ENCODE measurements at regions not wholly inside any gene's neighbourhood (a gene's known extent, or its start where the extent isn't known, plus 50 kb on each side); places are given as distances from the start of the nearest gene placed in this dataset.

DNA sequence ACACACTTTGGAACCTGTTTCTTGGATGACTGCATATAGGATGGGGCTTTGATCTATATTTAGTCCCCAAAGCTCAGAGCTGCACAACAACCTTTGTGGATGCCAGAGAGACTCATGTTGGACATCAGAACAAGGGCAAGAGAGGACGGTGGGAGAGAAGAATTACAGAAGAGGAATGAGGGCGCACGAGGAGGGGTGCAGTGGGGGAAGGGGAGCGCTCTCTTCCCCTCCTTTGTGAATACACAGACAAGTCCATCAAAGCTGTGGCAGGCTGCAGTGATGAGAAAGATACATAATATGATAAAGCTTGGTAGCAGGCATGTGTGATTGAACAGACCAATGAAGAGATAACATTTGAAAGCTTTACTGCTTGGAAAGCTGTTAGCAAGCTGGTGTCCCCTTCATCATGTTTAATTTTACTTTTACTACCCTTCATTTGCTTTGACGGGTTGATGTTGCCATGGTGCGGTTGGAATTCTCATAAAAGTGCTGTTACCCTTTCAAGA, 857.8 kb downstream of the KCNMA1 start:
- DNase-seq (ENCODE audit: low spot score): no peak
- Mint-ChIP-seq H3K4me3 (ENCODE audit: unreplicated experiment) (no peak overlapping the region), H3K27me3 (ENCODE audit: low read depth) (no peaks in the 10 kb centered on the region), H3K9me3 (ENCODE audit: low read depth) (peaks cover 8% of the 10 kb centered on the region), H3K27ac (ENCODE audit: unreplicated experiment) (no peak overlapping the region), H3K4me1 (ENCODE audit: low read depth) (peaks cover 7% of the 10 kb centered on the region), H3K36me3 (ENCODE audit: low read depth) (peaks cover 2% of the 10 kb centered on the region)
- TF ChIP-seq, protein P1, sequence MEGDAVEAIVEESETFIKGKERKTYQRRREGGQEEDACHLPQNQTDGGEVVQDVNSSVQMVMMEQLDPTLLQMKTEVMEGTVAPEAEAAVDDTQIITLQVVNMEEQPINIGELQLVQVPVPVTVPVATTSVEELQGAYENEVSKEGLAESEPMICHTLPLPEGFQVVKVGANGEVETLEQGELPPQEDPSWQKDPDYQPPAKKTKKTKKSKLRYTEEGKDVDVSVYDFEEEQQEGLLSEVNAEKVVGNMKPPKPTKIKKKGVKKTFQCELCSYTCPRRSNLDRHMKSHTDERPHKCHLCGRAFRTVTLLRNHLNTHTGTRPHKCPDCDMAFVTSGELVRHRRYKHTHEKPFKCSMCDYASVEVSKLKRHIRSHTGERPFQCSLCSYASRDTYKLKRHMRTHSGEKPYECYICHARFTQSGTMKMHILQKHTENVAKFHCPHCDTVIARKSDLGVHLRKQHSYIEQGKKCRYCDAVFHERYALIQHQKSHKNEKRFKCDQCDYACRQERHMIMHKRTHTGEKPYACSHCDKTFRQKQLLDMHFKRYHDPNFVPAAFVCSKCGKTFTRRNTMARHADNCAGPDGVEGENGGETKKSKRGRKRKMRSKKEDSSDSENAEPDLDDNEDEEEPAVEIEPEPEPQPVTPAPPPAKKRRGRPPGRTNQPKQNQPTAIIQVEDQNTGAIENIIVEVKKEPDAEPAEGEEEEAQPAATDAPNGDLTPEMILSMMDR (IDR thresholded peaks at IDR 0.05): no peak

DNA sequence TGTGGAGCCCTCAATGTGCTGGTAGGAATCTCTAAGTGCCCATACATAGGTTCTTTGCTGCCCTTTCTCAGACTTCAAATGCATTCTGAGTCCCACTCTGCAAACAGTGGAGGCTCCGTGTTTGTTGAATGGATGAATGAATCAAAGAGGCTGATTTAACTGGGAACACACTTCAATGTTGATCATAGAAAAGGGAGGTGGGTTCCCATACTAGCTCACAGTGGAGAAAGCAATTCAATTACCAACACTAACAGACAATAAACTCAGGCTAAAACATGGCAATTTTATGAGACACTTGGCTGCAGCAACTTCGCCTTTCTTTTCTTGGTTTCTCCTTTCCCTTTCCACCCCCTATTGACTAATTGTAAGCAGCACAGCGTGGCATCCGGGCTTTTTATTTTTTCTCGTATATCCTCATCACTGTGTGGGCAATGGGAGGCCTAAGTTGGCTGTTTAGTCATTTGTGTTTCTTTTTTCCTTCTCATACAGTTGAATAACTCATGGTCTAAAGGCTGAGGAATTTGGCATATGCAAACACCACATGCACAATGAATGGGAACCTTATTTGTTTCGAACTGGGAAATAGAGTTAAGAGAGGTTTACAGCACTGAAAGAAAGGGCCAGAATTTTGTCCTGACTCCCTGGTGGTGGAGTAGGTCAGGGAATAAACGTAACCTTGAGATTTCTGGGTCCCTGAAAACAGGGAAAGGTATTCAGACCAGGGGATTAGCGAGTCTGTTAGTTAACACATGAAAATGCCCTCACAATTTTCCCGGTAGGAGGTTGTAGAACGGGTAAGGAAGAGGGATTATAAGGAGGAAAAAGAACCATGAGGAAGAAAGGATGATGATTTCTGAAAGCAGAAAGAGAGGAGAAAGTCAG, 858.5 kb downstream of the KCNMA1 start:
- no peak overlapping the region for H3K27ac Mint-ChIP-seq (ENCODE audit: unreplicated experiment)
- no peaks in the 10 kb centered on the region for H3K27me3 Mint-ChIP-seq (ENCODE audit: low read depth)
- no peak for DNase-seq (ENCODE audit: low spot score)
- H3K4me1 Mint-ChIP-seq (ENCODE audit: low read depth): peaks cover 7% of the 10 kb centered on the region
- TF ChIP-seq, protein P1 (IDR thresholded peaks at IDR 0.05): peak; percentile 64
- H3K4me3 Mint-ChIP-seq (ENCODE audit: unreplicated experiment): no peak overlapping the region
- H3K9me3 Mint-ChIP-seq (ENCODE audit: low read depth): peaks cover 10% of the 10 kb centered on the region
- peaks cover 2% of the 10 kb centered on the region for H3K36me3 Mint-ChIP-seq (ENCODE audit: low read depth)

DNA sequence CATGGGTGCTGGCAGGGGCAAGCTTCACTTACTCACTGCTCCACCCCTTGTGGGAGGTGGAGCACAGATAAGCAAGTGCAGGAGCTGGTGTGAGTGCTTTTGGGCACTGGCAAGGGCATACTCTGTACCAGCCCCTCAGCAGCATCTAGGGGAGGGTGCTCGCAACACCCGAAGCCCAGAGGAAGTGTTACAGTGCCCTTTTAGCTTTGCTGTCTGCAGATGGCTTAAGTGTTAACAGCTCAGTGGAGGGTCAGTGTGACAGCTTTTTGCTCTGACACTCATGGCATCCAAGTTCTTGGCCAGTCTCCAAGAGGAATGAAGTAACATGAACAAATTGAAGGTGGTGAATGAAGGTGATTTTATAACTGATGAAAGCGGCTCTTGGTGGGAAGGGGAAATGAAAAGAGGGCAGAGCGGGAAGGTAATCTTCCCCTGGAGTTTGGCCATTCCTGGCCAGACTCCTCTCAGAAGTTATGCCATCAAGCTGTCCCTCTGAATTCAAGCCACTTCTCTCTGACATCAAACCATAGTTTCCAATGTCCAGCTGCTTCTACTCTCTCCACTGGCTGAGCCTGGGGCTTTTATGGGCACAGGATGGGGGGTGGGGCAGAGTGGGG, 862.5 kb downstream of the KCNMA1 start:
- Mint-ChIP-seq H3K27ac (ENCODE audit: unreplicated experiment) (no peak overlapping the region), H3K9me3 (ENCODE audit: low read depth) (peaks cover 9% of the 10 kb centered on the region), H3K36me3 (ENCODE audit: low read depth) (peaks cover 1% of the 10 kb centered on the region), H3K27me3 (ENCODE audit: low read depth) (no peaks in the 10 kb centered on the region), H3K4me3 (ENCODE audit: unreplicated experiment) (no peak overlapping the region), H3K4me1 (ENCODE audit: low read depth) (peaks cover 7% of the 10 kb centered on the region)
- TF ChIP-seq, protein P1 (IDR thresholded peaks at IDR 0.05): no peak
- DNase-seq (ENCODE audit: low spot score): no peak

DNA sequence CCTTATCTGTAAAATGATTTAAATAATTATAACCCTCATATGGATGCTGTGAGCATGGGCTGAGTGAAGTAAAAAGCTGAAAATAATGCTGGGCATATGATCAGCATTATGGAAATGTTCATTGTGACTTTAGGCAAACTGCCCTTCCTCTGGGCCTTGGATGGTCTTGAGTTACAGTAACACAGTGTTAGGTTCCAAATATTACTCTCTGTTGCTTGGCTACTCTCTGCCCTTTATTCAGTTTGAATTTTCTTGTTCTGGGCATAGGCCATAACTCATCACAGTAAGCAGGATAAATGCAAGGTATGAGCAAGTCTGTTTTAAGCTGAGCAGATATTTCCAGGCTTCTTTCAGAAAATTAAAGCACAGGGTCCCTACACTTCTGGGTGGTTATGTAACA, 868.0 kb downstream of the KCNMA1 start:
- Mint-ChIP-seq H3K36me3 (ENCODE audit: low read depth) (peaks cover 1% of the 10 kb centered on the region), H3K9me3 (ENCODE audit: low read depth) (peaks cover 13% of the 10 kb centered on the region), H3K27me3 (ENCODE audit: low read depth) (no peaks in the 10 kb centered on the region), H3K4me1 (ENCODE audit: low read depth) (no peaks in the 10 kb centered on the region), H3K27ac (ENCODE audit: unreplicated experiment) (no peak overlapping the region), H3K4me3 (ENCODE audit: unreplicated experiment) (no peak overlapping the region)
- DNase-seq (ENCODE audit: low spot score): no peak
- TF ChIP-seq, protein P1 (IDR thresholded peaks at IDR 0.05): no peak

DNA sequence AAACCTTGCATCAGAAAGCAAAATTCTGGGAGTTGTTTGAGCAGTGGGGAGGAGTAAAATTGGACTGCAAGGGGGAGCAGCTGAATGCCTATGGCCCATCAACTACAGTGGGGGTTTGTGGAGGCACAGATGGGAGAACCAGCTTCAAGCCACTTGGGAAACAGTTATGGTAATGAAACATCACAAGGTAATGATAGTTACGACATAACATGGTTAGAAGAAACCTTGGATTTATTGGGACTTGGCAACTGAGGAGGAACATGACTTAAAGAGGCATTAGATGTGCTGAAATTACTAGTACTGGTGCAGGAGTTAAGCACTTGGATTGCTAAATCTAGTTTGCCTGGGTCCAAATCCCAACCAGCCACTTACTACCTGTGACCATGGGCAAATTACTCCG, 868.4 kb downstream of the KCNMA1 start:
- Mint-ChIP-seq H3K27me3 (ENCODE audit: low read depth) (no peaks in the 10 kb centered on the region), H3K4me1 (ENCODE audit: low read depth) (no peaks in the 10 kb centered on the region), H3K4me3 (ENCODE audit: unreplicated experiment) (no peak overlapping the region), H3K36me3 (ENCODE audit: low read depth) (peaks cover 1% of the 10 kb centered on the region), H3K27ac (ENCODE audit: unreplicated experiment) (no peak overlapping the region), H3K9me3 (ENCODE audit: low read depth) (peaks cover 11% of the 10 kb centered on the region)
- no peak for DNase-seq (ENCODE audit: low spot score)
- TF ChIP-seq, protein P1 (IDR thresholded peaks at IDR 0.05): no peak

Measured in chondrocyte (in vitro differentiated cells).